ENCODE measurements at regions not wholly inside any gene's neighbourhood (a gene's known extent, or its start where the extent isn't known, plus 50 kb on each side); places are given as distances from the start of the nearest gene placed in this dataset.

- Histone ChIP-seq H3K9ac (no peak overlapping the region), H3K79me2 (ENCODE audit: insufficient read depth) (no peaks in the 10 kb centered on the region), H3K36me3 (ENCODE audit: low read depth) (no peaks in the 10 kb centered on the region), H4K20me1 (ENCODE audit: insufficient read depth) (no peaks in the 10 kb centered on the region), H3K9me2 (ENCODE audit: insufficient read depth) (no peaks in the 10 kb centered on the region), H3K27ac (no peak overlapping the region), H3K4me2 (ENCODE audit: unreplicated experiment) (no peak overlapping the region), H3K4me1 (ENCODE audit: insufficient read depth) (no peaks in the 10 kb centered on the region), H3K27me3 (replicated peaks; ENCODE audit: insufficient read depth) (no peaks in the 10 kb centered on the region), H2AFZ (no peak overlapping the region), H3F3A (ENCODE audit: insufficient read depth) (no peaks in the 10 kb centered on the region), H3K4me3 (no peak overlapping the region), H3K9me3 (ENCODE audit: low read depth) (no peaks in the 10 kb centered on the region)
- 72 to 77% methylated on average over 10 of the region's 10 CpGs for WGBS, 2 experiments (ENCODE audit: low coverage in 1 of 2, low lambda C conversion rate in 2 of 2, missing lambda C conversion rate in 2 of 2)
- in situ Hi-C loops (cut with MboI) = no loop called here
- TF ChIP-seq EZH2 (IDR thresholded peaks at IDR 0.05; ENCODE audit: insufficient read depth, poor library complexity, severe bottlenecking) = no peak
- no peak for TF ChIP-seq EZH2phosphoT487 (IDR thresholded peaks at IDR 0.05; ENCODE audit: insufficient read depth, low read depth)
- no peak for DNase-seq
Observed at GRCh38 chr2:219722276-219722879, 94.9 kb downstream of the SLC4A3 start.

GRCh38 chr2:219723311-219723710, 95.9 kb downstream of the SLC4A3 start:
- Histone ChIP-seq H3K4me1 (ENCODE audit: insufficient read depth) (no peaks in the 10 kb centered on the region), H3K27me3 (replicated peaks; ENCODE audit: insufficient read depth) (no peaks in the 10 kb centered on the region), H3K9ac (no peak overlapping the region), H3K36me3 (ENCODE audit: low read depth) (no peaks in the 10 kb centered on the region), H3K4me3 (no peak overlapping the region), H3K4me2 (ENCODE audit: unreplicated experiment) (no peak overlapping the region), H3K79me2 (ENCODE audit: insufficient read depth) (no peaks in the 10 kb centered on the region), H3K9me3 (ENCODE audit: low read depth) (no peaks in the 10 kb centered on the region), H3K9me2 (ENCODE audit: insufficient read depth) (no peaks in the 10 kb centered on the region), H2AFZ (no peak overlapping the region), H3K27ac (no peak overlapping the region), H3F3A (ENCODE audit: insufficient read depth) (no peaks in the 10 kb centered on the region), H4K20me1 (ENCODE audit: insufficient read depth) (no peaks in the 10 kb centered on the region)
- no peak for TF ChIP-seq EZH2 (IDR thresholded peaks at IDR 0.05; ENCODE audit: insufficient read depth, poor library complexity, severe bottlenecking)
- TF ChIP-seq EZH2phosphoT487 (IDR thresholded peaks at IDR 0.05; ENCODE audit: insufficient read depth, low read depth) = no peak
- in situ Hi-C loops (cut with MboI) = no loop called here
- 85 to 88% methylated on average over 4 of the region's 4 CpGs for WGBS, 2 experiments (ENCODE audit: low coverage in 1 of 2, low lambda C conversion rate in 2 of 2, missing lambda C conversion rate in 2 of 2)
- no peak for DNase-seq

DNA sequence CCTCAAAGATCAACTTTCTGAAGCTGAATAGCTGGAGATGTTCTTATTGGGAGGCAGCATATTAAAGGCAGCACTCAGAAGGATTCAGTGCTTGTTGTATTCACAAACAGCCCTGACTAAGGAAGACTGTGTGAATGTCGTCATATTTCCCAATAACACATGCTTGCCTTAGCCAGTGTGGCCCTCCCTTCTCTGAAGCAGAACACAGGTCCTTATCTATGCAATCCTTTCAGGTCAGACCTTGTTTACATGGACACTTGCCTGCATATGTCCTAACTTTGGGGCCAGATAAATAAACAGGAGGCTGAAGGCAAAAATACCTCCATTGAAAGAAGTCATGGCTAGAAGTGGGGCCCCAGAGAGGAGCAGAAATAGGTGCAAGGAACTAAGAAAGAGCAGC, 97.2 kb downstream of the SLC4A3 start:
- H4K20me1 ChIP-seq (ENCODE audit: insufficient read depth) = no peaks in the 10 kb centered on the region
- H2AFZ ChIP-seq = no peak overlapping the region
- WGBS, 2 experiments (ENCODE audit: low coverage in 1 of 2, low lambda C conversion rate in 2 of 2, missing lambda C conversion rate in 2 of 2) = 32 to 50% methylated on average over 1 of the region's 1 CpG
- TF ChIP-seq EZH2phosphoT487 (IDR thresholded peaks at IDR 0.05; ENCODE audit: insufficient read depth, low read depth) = no peak
- no peak for TF ChIP-seq EZH2 (IDR thresholded peaks at IDR 0.05; ENCODE audit: insufficient read depth, poor library complexity, severe bottlenecking)
- no peaks in the 10 kb centered on the region for H3K36me3 ChIP-seq (ENCODE audit: low read depth)
- no peak overlapping the region for H3K4me2 ChIP-seq (ENCODE audit: unreplicated experiment)
- no peaks in the 10 kb centered on the region for H3K9me2 ChIP-seq (ENCODE audit: insufficient read depth)
- H3K27me3 ChIP-seq (replicated peaks; ENCODE audit: insufficient read depth) = no peaks in the 10 kb centered on the region
- no peaks in the 10 kb centered on the region for H3K9me3 ChIP-seq (ENCODE audit: low read depth)
- in situ Hi-C loops (cut with MboI) = loop anchor here (25.0 kb wide), 1 partner anchor 1838 kb away; the partner anchor contains the start of gene EPHA4
- DNase-seq = peak; percentile 50
- no peaks in the 10 kb centered on the region for H3F3A ChIP-seq (ENCODE audit: insufficient read depth)
- no peaks in the 10 kb centered on the region for H3K4me1 ChIP-seq (ENCODE audit: insufficient read depth)
- no peak overlapping the region for H3K9ac ChIP-seq
- H3K79me2 ChIP-seq (ENCODE audit: insufficient read depth) = no peaks in the 10 kb centered on the region
- no peak overlapping the region for H3K4me3 ChIP-seq
- no peak overlapping the region for H3K27ac ChIP-seq

DNA sequence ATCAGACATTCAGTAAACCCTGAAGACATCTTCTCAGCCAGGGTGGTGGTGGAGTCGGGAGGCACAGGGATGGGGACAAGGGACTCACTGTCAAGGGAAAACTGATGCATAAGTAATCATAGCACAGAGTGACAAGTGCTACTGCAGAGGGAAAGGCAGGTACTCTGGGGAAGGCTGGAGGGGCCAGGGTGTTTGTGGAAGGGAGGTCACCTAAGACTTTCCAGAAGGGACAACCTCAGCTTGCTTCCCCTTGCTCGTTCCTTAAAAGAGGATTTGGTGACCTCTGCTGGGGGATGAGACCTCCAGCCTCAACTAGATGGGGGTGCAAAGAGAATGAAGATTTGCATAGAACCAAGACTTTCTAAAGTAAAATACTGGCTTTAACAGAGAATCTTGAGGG, 99.5 kb downstream of the SLC4A3 start:
- H3F3A ChIP-seq (ENCODE audit: insufficient read depth) = no peaks in the 10 kb centered on the region
- DNase-seq = no peak
- H2AFZ ChIP-seq = no peak overlapping the region
- no peaks in the 10 kb centered on the region for H3K79me2 ChIP-seq (ENCODE audit: insufficient read depth)
- H3K4me2 ChIP-seq (ENCODE audit: unreplicated experiment) = no peak overlapping the region
- no peaks in the 10 kb centered on the region for H3K4me1 ChIP-seq (ENCODE audit: insufficient read depth)
- H4K20me1 ChIP-seq (ENCODE audit: insufficient read depth) = no peaks in the 10 kb centered on the region
- TF ChIP-seq EZH2phosphoT487 (IDR thresholded peaks at IDR 0.05; ENCODE audit: insufficient read depth, low read depth) (no peak), EZH2 (IDR thresholded peaks at IDR 0.05; ENCODE audit: insufficient read depth, poor library complexity, severe bottlenecking) (no peak)
- in situ Hi-C loops (cut with MboI) = loop anchor here (25.0 kb wide), 1 partner anchor 1835 kb away; the partner anchor contains the start of gene EPHA4
- no peaks in the 10 kb centered on the region for H3K9me3 ChIP-seq (ENCODE audit: low read depth)
- H3K36me3 ChIP-seq (ENCODE audit: low read depth) = no peaks in the 10 kb centered on the region
- H3K27me3 ChIP-seq (replicated peaks; ENCODE audit: insufficient read depth) = no peaks in the 10 kb centered on the region
- 72 to 84% methylated on average over 2 of the region's 2 CpGs for WGBS, 2 experiments (ENCODE audit: low coverage in 1 of 2, low lambda C conversion rate in 2 of 2, missing lambda C conversion rate in 2 of 2)
- no peak overlapping the region for H3K27ac ChIP-seq
- no peaks in the 10 kb centered on the region for H3K9me2 ChIP-seq (ENCODE audit: insufficient read depth)
- no peak overlapping the region for H3K4me3 ChIP-seq
- no peak overlapping the region for H3K9ac ChIP-seq
